ENCODE measurements at regions not wholly inside any gene's neighbourhood (a gene's known extent, or its start where the extent isn't known, plus 50 kb on each side); places are given as distances from the start of the nearest gene placed in this dataset.

- no peak for ATAC-seq
- Histone ChIP-seq H3K4me1 (no peaks in the 10 kb centered on the region), H3K27me3 (peaks cover 0 to 9% (median 0%) of the 10 kb centered on the region in 7 donors), H3K27ac (no peak overlapping the region), H3K36me3 (no peaks in the 10 kb centered on the region), H3K9me3 (no peaks in the 10 kb centered on the region), H3K4me3 (no peak overlapping the region)
- TF ChIP-seq, protein P1, sequence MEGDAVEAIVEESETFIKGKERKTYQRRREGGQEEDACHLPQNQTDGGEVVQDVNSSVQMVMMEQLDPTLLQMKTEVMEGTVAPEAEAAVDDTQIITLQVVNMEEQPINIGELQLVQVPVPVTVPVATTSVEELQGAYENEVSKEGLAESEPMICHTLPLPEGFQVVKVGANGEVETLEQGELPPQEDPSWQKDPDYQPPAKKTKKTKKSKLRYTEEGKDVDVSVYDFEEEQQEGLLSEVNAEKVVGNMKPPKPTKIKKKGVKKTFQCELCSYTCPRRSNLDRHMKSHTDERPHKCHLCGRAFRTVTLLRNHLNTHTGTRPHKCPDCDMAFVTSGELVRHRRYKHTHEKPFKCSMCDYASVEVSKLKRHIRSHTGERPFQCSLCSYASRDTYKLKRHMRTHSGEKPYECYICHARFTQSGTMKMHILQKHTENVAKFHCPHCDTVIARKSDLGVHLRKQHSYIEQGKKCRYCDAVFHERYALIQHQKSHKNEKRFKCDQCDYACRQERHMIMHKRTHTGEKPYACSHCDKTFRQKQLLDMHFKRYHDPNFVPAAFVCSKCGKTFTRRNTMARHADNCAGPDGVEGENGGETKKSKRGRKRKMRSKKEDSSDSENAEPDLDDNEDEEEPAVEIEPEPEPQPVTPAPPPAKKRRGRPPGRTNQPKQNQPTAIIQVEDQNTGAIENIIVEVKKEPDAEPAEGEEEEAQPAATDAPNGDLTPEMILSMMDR (IDR thresholded peaks at IDR 0.05), result no peak
- DNase-seq, result no peak
- WGBS, 2 donors, result 64 to 89% methylated on average over 1 of the region's 1 CpG
- intact Hi-C loops (cut with DNase I), result no loop called here
These were observed 73.6 kb upstream of the OBI1 start for GRCh38 chr13:78732445-78733017.

- no peaks in the 10 kb centered on the region for H3K9me3 ChIP-seq
- ATAC-seq (no peak), DNase-seq (no peak)
- intact Hi-C loops (cut with DNase I), result no loop called here
- TF ChIP-seq, protein P1 (IDR thresholded peaks at IDR 0.05), result no peak
- no peaks in the 10 kb centered on the region for H3K36me3 ChIP-seq
- no peak overlapping the region for H3K27ac ChIP-seq
- H3K4me1 ChIP-seq, result no peaks in the 10 kb centered on the region
- H3K4me3 ChIP-seq, result no peak overlapping the region
- peaks cover 0 to 15% (median 0%) of the 10 kb centered on the region in 7 donors for H3K27me3 ChIP-seq
- WGBS, 2 donors, result 74 to 75% methylated on average over 3 of the region's 3 CpGs
These were observed 63.7 kb upstream of the OBI1 start for GRCh38 chr13:78722700-78723099.

GRCh38 chr13:78719367-78719766, 60.4 kb upstream of the OBI1 start:
- peaks cover 0 to 12% (median 0%) of the 10 kb centered on the region in 7 donors for H3K27me3 ChIP-seq
- 94 to 95% methylated on average over 2 of the region's 2 CpGs for WGBS, 2 donors
- intact Hi-C loops (cut with DNase I), result no loop called here
- no peak overlapping the region for H3K27ac ChIP-seq
- DNase-seq (no peak), ATAC-seq (no peak)
- H3K9me3 ChIP-seq, result no peaks in the 10 kb centered on the region
- TF ChIP-seq, protein P1 (IDR thresholded peaks at IDR 0.05), result no peak
- H3K36me3 ChIP-seq, result no peaks in the 10 kb centered on the region
- no peak overlapping the region for H3K4me3 ChIP-seq
- H3K4me1 ChIP-seq, result no peaks in the 10 kb centered on the region

GRCh38 chr13:78714717-78715116, 55.8 kb upstream of the OBI1 start:
- intact Hi-C loops (cut with DNase I), result no loop called here
- Histone ChIP-seq H3K4me1 (no peaks in the 10 kb centered on the region), H3K27me3 (peaks cover 0 to 12% (median 0%) of the 10 kb centered on the region in 7 donors), H3K27ac (no peak overlapping the region), H3K9me3 (no peaks in the 10 kb centered on the region), H3K4me3 (no peak overlapping the region), H3K36me3 (no peaks in the 10 kb centered on the region)
- DNase-seq (no peak), ATAC-seq (no peak)
- 60 to 62% methylated on average over 1 of the region's 1 CpG for WGBS, 2 donors
- TF ChIP-seq, protein P1 (IDR thresholded peaks at IDR 0.05), result no peak
